ENCODE measurements at regions not wholly inside any gene's neighbourhood (a gene's known extent, or its start where the extent isn't known, plus 50 kb on each side); places are given as distances from the start of the nearest gene placed in this dataset.

GRCh38 chr2:139790136-139790535 is 1009.9 kb upstream of the NXPH2 start:
- H3K36me3 Mint-ChIP-seq (ENCODE audit: low read depth): no peaks in the 10 kb centered on the region
- H3K9me3 Mint-ChIP-seq (ENCODE audit: insufficient read depth): peaks cover 9% of the 10 kb centered on the region
- no peak overlapping the region for H3K27ac Mint-ChIP-seq
- DNase-seq (no peak), ATAC-seq (no peak)
- ChIA-PET POLR2A (no interaction called here), CTCF (no interaction called here)
- H3K4me1 Mint-ChIP-seq (ENCODE audit: low read depth): no peaks in the 10 kb centered on the region
- no peak overlapping the region for H3K4me3 Mint-ChIP-seq
- H3K27me3 Mint-ChIP-seq (ENCODE audit: low read depth): no peaks in the 10 kb centered on the region

- Mint-ChIP-seq H3K9me3 (ENCODE audit: insufficient read depth) (peaks cover 4% of the 10 kb centered on the region), H3K27ac (no peak overlapping the region), H3K36me3 (ENCODE audit: low read depth) (no peaks in the 10 kb centered on the region), H3K4me3 (no peak overlapping the region), H3K4me1 (ENCODE audit: low read depth) (no peaks in the 10 kb centered on the region), H3K27me3 (ENCODE audit: low read depth) (no peaks in the 10 kb centered on the region)
- ChIA-PET CTCF (no interaction called here), POLR2A (no interaction called here)
- no peak for ATAC-seq
- DNase-seq: no peak
These were observed 998.5 kb upstream of the NXPH2 start for GRCh38 chr2:139778732-139779131.

GRCh38 chr2:139773720-139774277 is 993.6 kb upstream of the NXPH2 start:
- CTCF ChIA-PET: no interaction called here
- no peak overlapping the region for H3K4me3 Mint-ChIP-seq
- no peaks in the 10 kb centered on the region for H3K27me3 Mint-ChIP-seq (ENCODE audit: low read depth)
- no peak for ATAC-seq
- DNase-seq: no peak
- no peaks in the 10 kb centered on the region for H3K36me3 Mint-ChIP-seq (ENCODE audit: low read depth)
- H3K27ac Mint-ChIP-seq: no peak overlapping the region
- peaks cover 7% of the 10 kb centered on the region for H3K9me3 Mint-ChIP-seq (ENCODE audit: insufficient read depth)
- H3K4me1 Mint-ChIP-seq (ENCODE audit: low read depth): no peaks in the 10 kb centered on the region
- POLR2A ChIA-PET: no interaction called here

- no peaks in the 10 kb centered on the region for H3K4me1 Mint-ChIP-seq (ENCODE audit: low read depth)
- DNase-seq: no peak
- no peak overlapping the region for H3K4me3 Mint-ChIP-seq
- no peaks in the 10 kb centered on the region for H3K36me3 Mint-ChIP-seq (ENCODE audit: low read depth)
- ATAC-seq: no peak
- H3K9me3 Mint-ChIP-seq (ENCODE audit: insufficient read depth): peaks cover 7% of the 10 kb centered on the region
- CTCF ChIA-PET: interaction anchor here (0.6 kb wide), 1 partner anchor 354 kb away, joined by 3 read pairs; no protein-coding TSS in a partner anchor
- H3K27ac Mint-ChIP-seq: no peak overlapping the region
- H3K27me3 Mint-ChIP-seq (ENCODE audit: low read depth): no peaks in the 10 kb centered on the region
- POLR2A ChIA-PET: no interaction called here
These were observed 989.4 kb upstream of the NXPH2 start for GRCh38 chr2:139769633-139770032.

GRCh38 chr2:139763705-139764104 is 983.5 kb upstream of the NXPH2 start:
- Mint-ChIP-seq H3K36me3 (ENCODE audit: low read depth) (no peaks in the 10 kb centered on the region), H3K9me3 (ENCODE audit: insufficient read depth) (peaks cover 9% of the 10 kb centered on the region), H3K4me3 (no peak overlapping the region), H3K27me3 (ENCODE audit: low read depth) (no peaks in the 10 kb centered on the region), H3K27ac (no peak overlapping the region), H3K4me1 (ENCODE audit: low read depth) (no peaks in the 10 kb centered on the region)
- DNase-seq: no peak
- ATAC-seq: no peak
- ChIA-PET POLR2A (no interaction called here), CTCF (no interaction called here)

GRCh38 chr2:139759000-139759505 is 978.9 kb upstream of the NXPH2 start:
- H3K4me1 Mint-ChIP-seq (ENCODE audit: low read depth): no peaks in the 10 kb centered on the region

GRCh38 chr2:139746901-139747300 is 966.7 kb upstream of the NXPH2 start:
- POLR2A ChIA-PET: no interaction called here
- ATAC-seq: no peak

More at GRCh38 chr2:139759000-139759505, 978.9 kb upstream of the NXPH2 start:
- H3K27me3 Mint-ChIP-seq (ENCODE audit: low read depth): no peaks in the 10 kb centered on the region
- peaks cover 16% of the 10 kb centered on the region for H3K9me3 Mint-ChIP-seq (ENCODE audit: insufficient read depth)
- ATAC-seq (no peak), DNase-seq (no peak)
- H3K27ac Mint-ChIP-seq: no peak overlapping the region
- CTCF ChIA-PET: no interaction called here
- H3K4me3 Mint-ChIP-seq: no peak overlapping the region
- POLR2A ChIA-PET: no interaction called here
- no peaks in the 10 kb centered on the region for H3K36me3 Mint-ChIP-seq (ENCODE audit: low read depth)

GRCh38 chr2:139744273-139744672 is 964.1 kb upstream of the NXPH2 start:
- no peak overlapping the region for H3K27ac Mint-ChIP-seq
- no peaks in the 10 kb centered on the region for H3K27me3 Mint-ChIP-seq (ENCODE audit: low read depth)
- H3K36me3 Mint-ChIP-seq (ENCODE audit: low read depth): no peaks in the 10 kb centered on the region
- H3K9me3 Mint-ChIP-seq (ENCODE audit: insufficient read depth): peaks cover 21% of the 10 kb centered on the region
- ATAC-seq: no peak
- H3K4me1 Mint-ChIP-seq (ENCODE audit: low read depth): no peaks in the 10 kb centered on the region
- DNase-seq: no peak
- CTCF ChIA-PET: no interaction called here
- POLR2A ChIA-PET: no interaction called here
- H3K4me3 Mint-ChIP-seq: no peak overlapping the region

More at GRCh38 chr2:139746901-139747300, 966.7 kb upstream of the NXPH2 start:
- Mint-ChIP-seq H3K4me1 (ENCODE audit: low read depth) (no peaks in the 10 kb centered on the region), H3K4me3 (no peak overlapping the region), H3K27me3 (ENCODE audit: low read depth) (no peaks in the 10 kb centered on the region), H3K36me3 (ENCODE audit: low read depth) (no peaks in the 10 kb centered on the region), H3K9me3 (ENCODE audit: insufficient read depth) (peaks cover 29% of the 10 kb centered on the region), H3K27ac (no peak overlapping the region)
- CTCF ChIA-PET: no interaction called here
- DNase-seq: no peak

- ATAC-seq (no peak), DNase-seq (no peak)
- Mint-ChIP-seq H3K4me3 (no peak overlapping the region), H3K27ac (no peak overlapping the region), H3K36me3 (ENCODE audit: low read depth) (no peaks in the 10 kb centered on the region), H3K4me1 (ENCODE audit: low read depth) (no peaks in the 10 kb centered on the region), H3K27me3 (ENCODE audit: low read depth) (no peaks in the 10 kb centered on the region), H3K9me3 (ENCODE audit: insufficient read depth) (peaks cover 15% of the 10 kb centered on the region)
- ChIA-PET CTCF (no interaction called here), POLR2A (no interaction called here)
These were observed 962.3 kb upstream of the NXPH2 start for GRCh38 chr2:139742216-139743172.

GRCh38 chr2:139737659-139738058 is 957.5 kb upstream of the NXPH2 start:
- ChIA-PET POLR2A (no interaction called here), CTCF (no interaction called here)
- ATAC-seq (no peak), DNase-seq (no peak)
- Mint-ChIP-seq H3K27me3 (ENCODE audit: low read depth) (no peaks in the 10 kb centered on the region), H3K36me3 (ENCODE audit: low read depth) (no peaks in the 10 kb centered on the region), H3K9me3 (ENCODE audit: insufficient read depth) (peaks cover 2% of the 10 kb centered on the region), H3K4me1 (ENCODE audit: low read depth) (no peaks in the 10 kb centered on the region), H3K4me3 (no peak overlapping the region), H3K27ac (no peak overlapping the region)

- H3K4me3 Mint-ChIP-seq: no peak overlapping the region
- H3K36me3 Mint-ChIP-seq (ENCODE audit: low read depth): no peaks in the 10 kb centered on the region
- ChIA-PET POLR2A (no interaction called here), CTCF (no interaction called here)
- H3K27me3 Mint-ChIP-seq (ENCODE audit: low read depth): no peaks in the 10 kb centered on the region
- DNase-seq (no peak), ATAC-seq (no peak)
- no peaks in the 10 kb centered on the region for H3K9me3 Mint-ChIP-seq (ENCODE audit: insufficient read depth)
- no peak overlapping the region for H3K27ac Mint-ChIP-seq
- H3K4me1 Mint-ChIP-seq (ENCODE audit: low read depth): no peaks in the 10 kb centered on the region
These were observed 950.0 kb upstream of the NXPH2 start for GRCh38 chr2:139730197-139730596.

GRCh38 chr2:139721411-139721995 is 941.3 kb upstream of the NXPH2 start:
- Mint-ChIP-seq H3K27ac (no peak overlapping the region), H3K9me3 (ENCODE audit: insufficient read depth) (peaks cover 4% of the 10 kb centered on the region), H3K27me3 (ENCODE audit: low read depth) (no peaks in the 10 kb centered on the region), H3K36me3 (ENCODE audit: low read depth) (no peaks in the 10 kb centered on the region), H3K4me1 (ENCODE audit: low read depth) (no peaks in the 10 kb centered on the region), H3K4me3 (no peak overlapping the region)
- ChIA-PET CTCF (no interaction called here), POLR2A (no interaction called here)
- DNase-seq (no peak), ATAC-seq (no peak)
